Neural cell (in vitro differentiated cells): ENCODE measurements at regions not wholly inside any gene's neighbourhood (a gene's known extent, or its start where the extent isn't known, plus 50 kb on each side); places are given as distances from the start of the nearest gene placed in this dataset.

Source experiments
- H2AFZ ChIP-seq: fragments of 200-600, 300-800 bp; sonication (generic), shearing (Covaris generic); 2 replicates; pipeline ENCODE4 v1.6.0; 2014; ENCODE audit warnings: low read depth, mild to moderate bottlenecking, antibody characterized with exemption, low read length, moderate library complexity
- H3F3A ChIP-seq: fragments of 200-600 bp; shearing (Covaris generic); 2 replicates; pipeline ENCODE4 v1.6.1; 2016; ENCODE audit warnings: mild to moderate bottlenecking, moderate library complexity, mixed read lengths, antibody characterized with exemption, low read length; ENCODE audit not compliant: insufficient read depth, poor library complexity, severe bottlenecking
- H3K27ac ChIP-seq: fragments of 200-600, 300-800 bp; sonication (generic), shearing (Covaris generic); 2 replicates; pipeline ENCODE4 v1.5.1; 2014; ENCODE audit warnings: mild to moderate bottlenecking, low read length, moderate library complexity
- H3K27me3 ChIP-seq: fragments of 300-800, 200-600 bp; sonication (generic), shearing (Covaris generic); 2 replicates; pipeline ENCODE4 v1.6.0; 2014; ENCODE audit warnings: mild to moderate bottlenecking, low read depth, low read length, moderate library complexity; ENCODE audit not compliant: insufficient read depth
- H3K36me3 ChIP-seq: fragments of 300-800, 200-600 bp; sonication (generic), shearing (Covaris generic); 2 replicates; pipeline ENCODE4 v1.5.1; 2014; ENCODE audit warnings: mild to moderate bottlenecking, antibody characterized with exemption, low read length, moderate library complexity; ENCODE audit not compliant: insufficient read depth
- H3K4me2 ChIP-seq: fragments of 300-800, 200-600 bp; sonication (generic), shearing (Covaris generic); 2 replicates; pipeline ENCODE4 v1.6.0; 2014; ENCODE audit warnings: mild to moderate bottlenecking, low read length
- H3K4me3 ChIP-seq: fragments of 300-800, 200-600 bp; sonication (generic), shearing (Covaris generic); 2 replicates; pipeline ENCODE4 v1.5.1; 2014; ENCODE audit warnings: mild to moderate bottlenecking, low read length, moderate library complexity
- H3K79me2 ChIP-seq: fragments of 200-600 bp; shearing (Covaris generic); replicated peaks from 2 replicates; pipeline ENCODE4 v1.6.0; 2014; ENCODE audit warnings: mild to moderate bottlenecking, low read length, moderate library complexity; ENCODE audit not compliant: insufficient read depth
- H3K9ac ChIP-seq: fragments of 300-800, 200-600 bp; sonication (generic), shearing (Covaris generic); 2 replicates; pipeline ENCODE4 v1.6.1; 2016; ENCODE audit warnings: mild to moderate bottlenecking, low read length, mixed read lengths
- H3K9me2 ChIP-seq: fragments of 200-600 bp; shearing (Covaris generic); 2 replicates; pipeline ENCODE4 v1.6.1; 2016; ENCODE audit warnings: mild to moderate bottlenecking, low read length, mixed read lengths; ENCODE audit not compliant: insufficient read depth
- H3K9me3 ChIP-seq: fragments of 200-600, 300-800 bp; sonication (generic), shearing (Covaris generic); 2 replicates; pipeline ENCODE4 v1.6.1; 2016; ENCODE audit warnings: mild to moderate bottlenecking, mixed run types, low read length, moderate library complexity, mixed read lengths
- H4K20me1 ChIP-seq: fragments of 200-600 bp; shearing (Covaris generic); 2 replicates; pipeline ENCODE4 v1.6.1; 2016; ENCODE audit warnings: mild to moderate bottlenecking, mixed run types; ENCODE audit not compliant: insufficient read depth
- EP300 ChIP-seq: fragments of 450-650 bp; conservative IDR thresholded peaks from 2 replicates; pipeline ENCODE4 v1.6.1; 2014; ENCODE audit warnings: antibody characterized with exemption, mild to moderate bottlenecking, moderate library complexity; ENCODE audit not compliant: poor library complexity, severe bottlenecking
- EZH2 ChIP-seq: fragments of 200-600, 300-800 bp; shearing (Covaris generic), sonication (generic); IDR thresholded peaks from 2 replicates; pipeline ENCODE4 v1.6.1; 2014; ENCODE audit warnings: antibody characterized with exemption, low read length, borderline replicate concordance, mild to moderate bottlenecking; ENCODE audit not compliant: insufficient read depth, poor library complexity, severe bottlenecking
- MXI1 ChIP-seq: fragments of 450-650 bp; conservative IDR thresholded peaks from 2 replicates; pipeline ENCODE4 v1.6.1; 2014; ENCODE audit warnings: antibody characterized with exemption, mild to moderate bottlenecking; ENCODE audit not compliant: poor library complexity, severe bottlenecking
- POLR2AphosphoS5 ChIP-seq: IDR thresholded peaks from 2 replicates; pipeline ENCODE4 v1.6.1; 2012
- RAD21 ChIP-seq: fragments of 450-650 bp; conservative IDR thresholded peaks from 2 replicates; pipeline ENCODE4 v1.6.1; 2014; ENCODE audit warnings: antibody characterized with exemption, mild to moderate bottlenecking, moderate library complexity
- SMC3 ChIP-seq: fragments of 450-650 bp; conservative IDR thresholded peaks from 2 replicates; pipeline ENCODE4 v1.6.1; 2014; ENCODE audit warnings: antibody characterized with exemption, mild to moderate bottlenecking, moderate library complexity; ENCODE audit not compliant: poor library complexity
- TAF1 ChIP-seq: IDR thresholded peaks from 2 replicates; pipeline ENCODE4 v1.6.1; 2012; ENCODE audit warnings: low read depth
- TF ChIP-seq, protein P1 (sequence below): IDR thresholded peaks from 2 replicates; pipeline ENCODE4 v1.6.1; 2012; ENCODE audit warnings: borderline replicate concordance
- TF ChIP-seq, protein P2 (sequence below): fragments of 450-650 bp; IDR thresholded peaks from 2 replicates; pipeline ENCODE4 v1.5.1; 2014; ENCODE audit warnings: antibody characterized with exemption, mild to moderate bottlenecking, moderate library complexity; ENCODE audit not compliant: poor library complexity, severe bottlenecking

DNA sequence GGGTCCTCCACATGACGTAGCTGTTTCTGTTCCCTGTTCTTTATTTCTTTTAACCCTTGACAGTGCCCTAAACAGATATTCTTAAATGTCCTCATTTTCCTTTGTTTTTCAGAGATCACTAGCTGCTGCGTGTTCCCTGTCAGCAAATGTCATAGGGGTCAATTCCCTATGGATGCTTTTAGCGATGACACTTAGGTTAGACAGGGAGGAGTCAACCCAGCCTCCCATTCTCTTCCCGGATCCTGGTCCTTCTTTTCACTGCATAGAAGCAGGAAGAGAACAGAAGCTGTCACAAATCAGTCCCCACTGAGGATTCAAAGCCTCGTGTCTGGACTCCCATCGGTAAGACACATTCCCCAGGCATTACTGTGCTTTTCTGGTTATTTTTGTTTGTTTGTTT, 392.1 kb upstream of the PRKCQ start:
- no peak overlapping the region for H2AFZ ChIP-seq
- no peaks in the 10 kb centered on the region for H3K9me2 ChIP-seq
- no peak for TF ChIP-seq TAF1
- TF ChIP-seq, protein P1, sequence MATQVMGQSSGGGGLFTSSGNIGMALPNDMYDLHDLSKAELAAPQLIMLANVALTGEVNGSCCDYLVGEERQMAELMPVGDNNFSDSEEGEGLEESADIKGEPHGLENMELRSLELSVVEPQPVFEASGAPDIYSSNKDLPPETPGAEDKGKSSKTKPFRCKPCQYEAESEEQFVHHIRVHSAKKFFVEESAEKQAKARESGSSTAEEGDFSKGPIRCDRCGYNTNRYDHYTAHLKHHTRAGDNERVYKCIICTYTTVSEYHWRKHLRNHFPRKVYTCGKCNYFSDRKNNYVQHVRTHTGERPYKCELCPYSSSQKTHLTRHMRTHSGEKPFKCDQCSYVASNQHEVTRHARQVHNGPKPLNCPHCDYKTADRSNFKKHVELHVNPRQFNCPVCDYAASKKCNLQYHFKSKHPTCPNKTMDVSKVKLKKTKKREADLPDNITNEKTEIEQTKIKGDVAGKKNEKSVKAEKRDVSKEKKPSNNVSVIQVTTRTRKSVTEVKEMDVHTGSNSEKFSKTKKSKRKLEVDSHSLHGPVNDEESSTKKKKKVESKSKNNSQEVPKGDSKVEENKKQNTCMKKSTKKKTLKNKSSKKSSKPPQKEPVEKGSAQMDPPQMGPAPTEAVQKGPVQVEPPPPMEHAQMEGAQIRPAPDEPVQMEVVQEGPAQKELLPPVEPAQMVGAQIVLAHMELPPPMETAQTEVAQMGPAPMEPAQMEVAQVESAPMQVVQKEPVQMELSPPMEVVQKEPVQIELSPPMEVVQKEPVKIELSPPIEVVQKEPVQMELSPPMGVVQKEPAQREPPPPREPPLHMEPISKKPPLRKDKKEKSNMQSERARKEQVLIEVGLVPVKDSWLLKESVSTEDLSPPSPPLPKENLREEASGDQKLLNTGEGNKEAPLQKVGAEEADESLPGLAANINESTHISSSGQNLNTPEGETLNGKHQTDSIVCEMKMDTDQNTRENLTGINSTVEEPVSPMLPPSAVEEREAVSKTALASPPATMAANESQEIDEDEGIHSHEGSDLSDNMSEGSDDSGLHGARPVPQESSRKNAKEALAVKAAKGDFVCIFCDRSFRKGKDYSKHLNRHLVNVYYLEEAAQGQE = no peak
- no peak for TF ChIP-seq EZH2
- no peak for TF ChIP-seq EP300
- no peak for TF ChIP-seq SMC3
- TF ChIP-seq RAD21 = no peak
- TF ChIP-seq MXI1 = no peak
- TF ChIP-seq, protein P2, sequence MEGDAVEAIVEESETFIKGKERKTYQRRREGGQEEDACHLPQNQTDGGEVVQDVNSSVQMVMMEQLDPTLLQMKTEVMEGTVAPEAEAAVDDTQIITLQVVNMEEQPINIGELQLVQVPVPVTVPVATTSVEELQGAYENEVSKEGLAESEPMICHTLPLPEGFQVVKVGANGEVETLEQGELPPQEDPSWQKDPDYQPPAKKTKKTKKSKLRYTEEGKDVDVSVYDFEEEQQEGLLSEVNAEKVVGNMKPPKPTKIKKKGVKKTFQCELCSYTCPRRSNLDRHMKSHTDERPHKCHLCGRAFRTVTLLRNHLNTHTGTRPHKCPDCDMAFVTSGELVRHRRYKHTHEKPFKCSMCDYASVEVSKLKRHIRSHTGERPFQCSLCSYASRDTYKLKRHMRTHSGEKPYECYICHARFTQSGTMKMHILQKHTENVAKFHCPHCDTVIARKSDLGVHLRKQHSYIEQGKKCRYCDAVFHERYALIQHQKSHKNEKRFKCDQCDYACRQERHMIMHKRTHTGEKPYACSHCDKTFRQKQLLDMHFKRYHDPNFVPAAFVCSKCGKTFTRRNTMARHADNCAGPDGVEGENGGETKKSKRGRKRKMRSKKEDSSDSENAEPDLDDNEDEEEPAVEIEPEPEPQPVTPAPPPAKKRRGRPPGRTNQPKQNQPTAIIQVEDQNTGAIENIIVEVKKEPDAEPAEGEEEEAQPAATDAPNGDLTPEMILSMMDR = no peak
- H3F3A ChIP-seq = no peaks in the 10 kb centered on the region
- no peaks in the 10 kb centered on the region for H4K20me1 ChIP-seq
- no peak overlapping the region for H3K4me2 ChIP-seq
- no peak overlapping the region for H3K27ac ChIP-seq
- no peaks in the 10 kb centered on the region for H3K36me3 ChIP-seq
- no peaks in the 10 kb centered on the region for H3K9me3 ChIP-seq
- H3K9ac ChIP-seq = no peak overlapping the region
- no peak overlapping the region for H3K4me3 ChIP-seq
- H3K27me3 ChIP-seq = no peaks in the 10 kb centered on the region
- no peaks in the 10 kb centered on the region for H3K79me2 ChIP-seq

DNA sequence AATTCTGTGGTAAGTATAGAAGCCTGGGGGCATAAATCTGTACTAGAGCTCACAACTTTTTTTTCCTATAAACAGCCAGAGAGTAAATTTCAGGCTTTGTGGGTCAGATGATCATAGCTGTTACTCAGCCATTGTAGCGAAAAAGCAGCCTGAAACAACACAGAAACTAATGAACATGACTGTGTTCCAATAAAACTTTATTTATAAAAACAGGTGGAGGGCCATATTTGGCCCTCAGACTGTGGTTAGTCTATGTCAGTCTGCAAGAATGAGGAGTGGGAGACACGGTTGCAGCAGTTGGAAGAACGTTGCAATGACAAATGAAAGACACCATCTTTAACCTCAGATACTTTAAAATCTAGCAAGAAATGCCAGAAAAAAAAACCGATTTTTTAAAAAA, 389.6 kb upstream of the PRKCQ start:
- Histone ChIP-seq H3K9me3 (no peaks in the 10 kb centered on the region), H3K9me2 (no peaks in the 10 kb centered on the region), H3K36me3 (no peaks in the 10 kb centered on the region), H3F3A (no peaks in the 10 kb centered on the region), H3K27me3 (no peaks in the 10 kb centered on the region), H2AFZ (no peak overlapping the region), H3K4me3 (no peak overlapping the region), H3K9ac (no peak overlapping the region), H3K27ac (no peak overlapping the region), H3K4me2 (no peak overlapping the region), H4K20me1 (no peaks in the 10 kb centered on the region), H3K79me2 (no peaks in the 10 kb centered on the region)
- TF ChIP-seq SMC3 = no peak
- no peak for TF ChIP-seq TAF1
- TF ChIP-seq EP300 = no peak
- TF ChIP-seq POLR2AphosphoS5 = no peak
- no peak for TF ChIP-seq EZH2
- TF ChIP-seq MXI1 = no peak
- TF ChIP-seq, protein P2 = no peak
- TF ChIP-seq RAD21 = no peak
- TF ChIP-seq, protein P1 = no peak
